Endodermal cell (in vitro differentiated cells): ENCODE measurements at regions not wholly inside any gene's neighbourhood (a gene's known extent, or its start where the extent isn't known, plus 50 kb on each side); places are given as distances from the start of the nearest gene placed in this dataset.

Experiments
- DNase-seq: peaks from one replicate; pipeline ENCODE4 v3.0.0-alpha.2; 2017
- H3K27ac ChIP-seq: 2 replicates; pipeline ENCODE4 v1.5.1; 2013; ENCODE audit warnings: mild to moderate bottlenecking, low read depth, low read length, moderate library complexity
- H3K27me3 ChIP-seq: 2 replicates; pipeline ENCODE4 v1.6.1; 2013; ENCODE audit warnings: mild to moderate bottlenecking, low read length, moderate library complexity; ENCODE audit not compliant: insufficient read depth, control insufficient read depth, poor library complexity, severe bottlenecking
- H3K36me3 ChIP-seq: 2 replicates; pipeline ENCODE4 v1.7.0; 2013; ENCODE audit warnings: mild to moderate bottlenecking, low read length, moderate library complexity; ENCODE audit not compliant: control insufficient read depth, insufficient read depth
- H3K4me1 ChIP-seq: one replicate; pipeline ENCODE4 v1.7.0; 2013; ENCODE audit warnings: low read length; ENCODE audit not compliant: control insufficient read depth, insufficient read depth
- H3K4me3 ChIP-seq: 2 replicates; pipeline ENCODE4 v1.5.1; 2013; ENCODE audit warnings: mild to moderate bottlenecking, low read length, moderate library complexity
- H3K9ac ChIP-seq: 2 replicates; pipeline ENCODE4 v1.6.1; 2013; ENCODE audit warnings: mild to moderate bottlenecking, low read length, moderate library complexity; ENCODE audit not compliant: poor library complexity, severe bottlenecking; ENCODE audit errors: extremely low read depth
- H3K9me3 ChIP-seq: 2 replicates; pipeline ENCODE4 v1.6.1; 2013; ENCODE audit warnings: mild to moderate bottlenecking, low read length, moderate library complexity; ENCODE audit not compliant: control insufficient read depth
- H3K27ac Mint-ChIP-seq: 2 replicates; pipeline ENCODE4 v1.8.0; 2020; ENCODE audit warnings: mixed read lengths
- H3K27me3 Mint-ChIP-seq: 2 replicates; pipeline ENCODE4 v1.8.0; 2021; ENCODE audit warnings: mild to moderate bottlenecking, mixed read lengths; ENCODE audit not compliant: insufficient read depth
- H3K36me3 Mint-ChIP-seq: 2 replicates; pipeline ENCODE4 v1.8.0; 2020; ENCODE audit warnings: low read depth, mixed read lengths
- H3K4me1 Mint-ChIP-seq: 2 replicates; pipeline ENCODE4 v1.8.0; 2020; ENCODE audit warnings: mixed read lengths
- H3K4me3 Mint-ChIP-seq: 2 replicates; pipeline ENCODE4 v1.8.0; 2020; ENCODE audit warnings: mild to moderate bottlenecking, moderate library complexity, mixed read lengths
- H3K9me3 Mint-ChIP-seq: 2 replicates; pipeline ENCODE4 v1.8.0; 2020; ENCODE audit warnings: mild to moderate bottlenecking, mixed read lengths
- WGBS, 2 experiments: methylation state at CpG; one replicate each; pipeline versions ENCODE4 v1.1.5 to v1.1.7; 2013; ENCODE audit warnings: missing lambda C conversion rate in 2 of 2, mixed read lengths in 1 of 2; ENCODE audit not compliant: insufficient coverage in 1 of 2, insufficient read length in 1 of 2; 5-methylcytosine and 5-hydroxymethylcytosine counted together
- TF ChIP-seq, protein P1 (sequence below): fragments of 200-600 bp; sonication (generic); conservative IDR thresholded peaks from 2 replicates; pipeline ENCODE4 v1.5.0; 2021; ENCODE audit warnings: antibody characterized with exemption, mild to moderate bottlenecking

DNA sequence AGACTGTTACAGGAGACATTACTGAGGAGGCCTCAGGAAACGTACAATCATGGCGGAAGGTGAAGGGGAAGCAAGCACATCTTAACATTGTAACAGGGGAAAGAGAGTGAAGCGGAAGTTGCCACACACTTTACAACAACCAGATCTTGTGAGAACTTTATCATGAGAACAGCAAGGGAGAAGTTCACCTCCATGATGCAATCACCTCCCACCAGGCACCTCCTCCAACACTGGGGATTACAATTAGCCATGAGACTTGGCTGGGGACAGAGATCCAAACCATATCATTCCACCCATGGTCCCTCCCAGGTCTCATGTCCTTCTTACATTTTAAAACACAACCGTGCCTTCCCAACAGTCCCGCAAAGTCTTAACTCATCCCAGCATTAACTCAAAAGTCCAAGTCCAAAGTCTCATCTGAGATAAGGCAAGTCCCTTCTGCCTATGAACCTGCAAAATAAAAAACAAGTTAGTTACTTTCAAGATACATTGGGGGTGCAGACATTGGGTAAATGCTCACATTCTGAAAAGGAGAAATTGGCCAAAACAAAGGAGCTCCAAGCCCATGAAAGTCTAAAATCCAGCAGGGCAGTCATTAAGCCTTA, 138.3 kb downstream of the TMEM161B start:
- Histone ChIP-seq H3K9ac (no peak overlapping the region), H3K4me3 (no peak overlapping the region), H3K4me1 (no peaks in the 10 kb centered on the region), H3K27ac (no peak overlapping the region), H3K36me3 (no peaks in the 10 kb centered on the region), H3K9me3 (no peaks in the 10 kb centered on the region), H3K27me3 (no peaks in the 10 kb centered on the region)
- TF ChIP-seq, protein P1, sequence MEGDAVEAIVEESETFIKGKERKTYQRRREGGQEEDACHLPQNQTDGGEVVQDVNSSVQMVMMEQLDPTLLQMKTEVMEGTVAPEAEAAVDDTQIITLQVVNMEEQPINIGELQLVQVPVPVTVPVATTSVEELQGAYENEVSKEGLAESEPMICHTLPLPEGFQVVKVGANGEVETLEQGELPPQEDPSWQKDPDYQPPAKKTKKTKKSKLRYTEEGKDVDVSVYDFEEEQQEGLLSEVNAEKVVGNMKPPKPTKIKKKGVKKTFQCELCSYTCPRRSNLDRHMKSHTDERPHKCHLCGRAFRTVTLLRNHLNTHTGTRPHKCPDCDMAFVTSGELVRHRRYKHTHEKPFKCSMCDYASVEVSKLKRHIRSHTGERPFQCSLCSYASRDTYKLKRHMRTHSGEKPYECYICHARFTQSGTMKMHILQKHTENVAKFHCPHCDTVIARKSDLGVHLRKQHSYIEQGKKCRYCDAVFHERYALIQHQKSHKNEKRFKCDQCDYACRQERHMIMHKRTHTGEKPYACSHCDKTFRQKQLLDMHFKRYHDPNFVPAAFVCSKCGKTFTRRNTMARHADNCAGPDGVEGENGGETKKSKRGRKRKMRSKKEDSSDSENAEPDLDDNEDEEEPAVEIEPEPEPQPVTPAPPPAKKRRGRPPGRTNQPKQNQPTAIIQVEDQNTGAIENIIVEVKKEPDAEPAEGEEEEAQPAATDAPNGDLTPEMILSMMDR = no peak
- Mint-ChIP-seq H3K27ac (no peak overlapping the region), H3K36me3 (no peaks in the 10 kb centered on the region), H3K9me3 (no peaks in the 10 kb centered on the region), H3K4me1 (no peaks in the 10 kb centered on the region), H3K4me3 (no peak overlapping the region), H3K27me3 (peaks cover 7% of the 10 kb centered on the region)
- 91% methylated on average over 4 to 5 of the region's 5 CpGs for WGBS, 2 experiments
- no peak for DNase-seq

DNA sequence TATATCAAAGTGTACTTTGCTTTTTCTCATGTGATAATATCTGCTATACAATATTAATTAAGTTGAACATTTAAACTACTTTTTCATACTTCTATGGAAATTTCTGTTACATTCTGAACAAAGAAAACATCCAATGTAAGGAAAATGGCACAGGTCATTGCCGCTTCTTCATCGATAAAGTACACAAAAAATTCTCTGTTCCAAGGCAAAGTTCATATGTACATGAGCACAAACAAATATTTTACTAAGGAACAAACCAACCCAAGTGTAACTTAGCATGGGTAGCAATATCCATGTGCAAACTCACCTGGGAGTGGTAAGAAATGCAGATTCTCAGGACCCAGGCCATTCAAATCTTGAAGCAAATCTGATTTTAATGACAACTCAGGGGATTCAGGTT, 139.8 kb downstream of the TMEM161B start:
- H3K9me3 ChIP-seq = no peaks in the 10 kb centered on the region
- no peaks in the 10 kb centered on the region for H3K9me3 Mint-ChIP-seq
- H3K36me3 Mint-ChIP-seq = no peaks in the 10 kb centered on the region
- no peaks in the 10 kb centered on the region for H3K4me1 ChIP-seq
- H3K27ac ChIP-seq = no peak overlapping the region
- H3K27ac Mint-ChIP-seq = no peak overlapping the region
- no peaks in the 10 kb centered on the region for H3K27me3 ChIP-seq
- H3K36me3 ChIP-seq = no peaks in the 10 kb centered on the region
- no peak overlapping the region for H3K4me3 ChIP-seq
- H3K27me3 Mint-ChIP-seq = peaks cover 4% of the 10 kb centered on the region
- no peak overlapping the region for H3K4me3 Mint-ChIP-seq
- DNase-seq = no peak
- TF ChIP-seq, protein P1 = no peak
- no peak overlapping the region for H3K9ac ChIP-seq
- H3K4me1 Mint-ChIP-seq = no peaks in the 10 kb centered on the region
- WGBS, 2 experiments = 96 to 100% methylated on average over 2 of the region's 2 CpGs

DNA sequence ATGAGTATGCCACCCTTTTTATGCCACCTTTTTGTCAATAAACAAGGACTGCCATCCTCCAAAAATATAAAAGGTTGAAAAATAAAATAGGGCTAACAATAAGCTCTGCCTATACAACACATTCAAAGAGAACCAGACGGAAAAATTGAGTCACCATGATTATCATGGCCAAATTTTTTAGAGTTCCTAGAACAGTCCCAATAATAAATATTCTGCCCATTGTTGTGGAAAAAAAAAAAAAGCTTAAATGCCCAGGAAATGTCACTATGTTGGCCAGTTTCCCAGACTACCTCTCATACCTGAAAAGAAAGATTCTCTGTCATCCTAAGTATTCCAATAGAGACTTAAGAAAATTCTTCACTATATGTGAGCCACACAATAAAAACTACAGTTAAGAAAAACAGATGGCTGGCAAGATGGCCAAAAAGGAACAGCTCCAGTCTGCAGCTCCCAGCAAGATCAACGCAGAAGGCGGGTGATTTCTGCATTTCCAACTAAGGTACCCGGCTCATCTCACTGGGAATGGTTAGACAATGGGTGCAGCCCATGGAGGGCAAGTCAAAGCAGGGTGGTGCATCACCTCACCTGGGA, 149.0 kb downstream of the TMEM161B start:
- peaks cover 7% of the 10 kb centered on the region for H3K27me3 Mint-ChIP-seq
- no peak overlapping the region for H3K4me3 ChIP-seq
- H3K4me1 ChIP-seq = no peaks in the 10 kb centered on the region
- no peaks in the 10 kb centered on the region for H3K9me3 ChIP-seq
- WGBS, 2 experiments = 87 to 96% methylated on average over 4 of the region's 4 CpGs
- no peak overlapping the region for H3K27ac ChIP-seq
- no peak overlapping the region for H3K9ac ChIP-seq
- TF ChIP-seq, protein P1 = no peak
- no peak for DNase-seq
- H3K4me1 Mint-ChIP-seq = no peaks in the 10 kb centered on the region
- H3K27me3 ChIP-seq = no peaks in the 10 kb centered on the region
- H3K27ac Mint-ChIP-seq = no peak overlapping the region
- H3K36me3 Mint-ChIP-seq = no peaks in the 10 kb centered on the region
- H3K36me3 ChIP-seq = no peaks in the 10 kb centered on the region
- no peak overlapping the region for H3K4me3 Mint-ChIP-seq
- no peaks in the 10 kb centered on the region for H3K9me3 Mint-ChIP-seq
